ENCODE measurements at regions not wholly inside any gene's neighbourhood (a gene's known extent, or its start where the extent isn't known, plus 50 kb on each side); places are given as distances from the start of the nearest gene placed in this dataset.

- Histone ChIP-seq H3K27ac (no peak overlapping the region), H3K27me3 (no peaks in the 10 kb centered on the region), H3K4me1 (no peaks in the 10 kb centered on the region), H3K9me3 (no peaks in the 10 kb centered on the region), H3K36me3 (no peaks in the 10 kb centered on the region), H3K4me3 (replicated peaks in 1 of 3) (no peak overlapping the region)
- no peak for TF ChIP-seq POLR2A (IDR thresholded peaks at IDR 0.05)
- WGBS, 2 donors: 80 to 81% methylated on average over 13 to 15 of the region's 15 CpGs
- intact Hi-C loops (cut with DNase I): no loop called here
- no peak for DNase-seq
Observed at GRCh38 chr2:128776461-128777195, 458.0 kb upstream of the HS6ST1 start.

GRCh38 chr2:128777196-128778035 lies 458.7 kb upstream of the HS6ST1 start:
- Histone ChIP-seq H3K27me3 (no peaks in the 10 kb centered on the region), H3K9me3 (no peaks in the 10 kb centered on the region), H3K27ac (no peak overlapping the region), H3K4me3 (replicated peaks in 1 of 3) (no peak overlapping the region), H3K4me1 (no peaks in the 10 kb centered on the region), H3K36me3 (no peaks in the 10 kb centered on the region)
- TF ChIP-seq CTCF (IDR thresholded peaks at IDR 0.05): no peak
- no peak for TF ChIP-seq POLR2A (IDR thresholded peaks at IDR 0.05)
- no peak for DNase-seq
- WGBS, 2 donors: 80 to 86% methylated on average over 10 to 20 of the region's 20 CpGs
- intact Hi-C loops (cut with DNase I): no loop called here

- 93 to 95% methylated on average over 2 of the region's 2 CpGs for WGBS, 2 donors
- no peak for DNase-seq
- Histone ChIP-seq H3K9me3 (no peaks in the 10 kb centered on the region), H3K4me1 (no peaks in the 10 kb centered on the region), H3K27ac (no peak overlapping the region), H3K27me3 (no peaks in the 10 kb centered on the region), H3K36me3 (no peaks in the 10 kb centered on the region), H3K4me3 (replicated peaks in 1 of 3) (no peak overlapping the region)
- intact Hi-C loops (cut with DNase I): no loop called here
- TF ChIP-seq CTCF (IDR thresholded peaks at IDR 0.05) (no peak), POLR2A (IDR thresholded peaks at IDR 0.05) (no peak)
Observed at GRCh38 chr2:128778843-128779242, 460.2 kb upstream of the HS6ST1 start.

- Histone ChIP-seq H3K9me3 (no peaks in the 10 kb centered on the region), H3K4me3 (replicated peaks in 1 of 3) (no peak overlapping the region), H3K36me3 (no peaks in the 10 kb centered on the region), H3K27me3 (no peaks in the 10 kb centered on the region), H3K27ac (no peak overlapping the region), H3K4me1 (no peaks in the 10 kb centered on the region)
- TF ChIP-seq POLR2A (IDR thresholded peaks at IDR 0.05) (no peak), CTCF (IDR thresholded peaks at IDR 0.05) (no peak)
- intact Hi-C loops (cut with DNase I): no loop called here
- 93% methylated on average over 6 to 9 of the region's 9 CpGs for WGBS, 2 donors
- no peak for DNase-seq
Observed at GRCh38 chr2:128779301-128780095, 460.8 kb upstream of the HS6ST1 start.

- intact Hi-C loops (cut with DNase I): no loop called here
- no peak for DNase-seq
- no peaks in the 10 kb centered on the region for H3K27me3 ChIP-seq
- H3K9me3 ChIP-seq: no peaks in the 10 kb centered on the region
- TF ChIP-seq POLR2A (IDR thresholded peaks at IDR 0.05) (no peak), CTCF (IDR thresholded peaks at IDR 0.05) (no peak)
- 92% methylated on average over 5 of the region's 5 CpGs for WGBS, 2 donors
- no peak overlapping the region for H3K27ac ChIP-seq
- no peaks in the 10 kb centered on the region for H3K4me1 ChIP-seq
- no peak overlapping the region for H3K4me3 ChIP-seq (replicated peaks in 1 of 3)
- no peaks in the 10 kb centered on the region for H3K36me3 ChIP-seq
Observed at GRCh38 chr2:128780434-128781080, 461.9 kb upstream of the HS6ST1 start.

Data from thyroid gland (tissue), 4 donors.